ENCODE measurements at regions not wholly inside any gene's neighbourhood (a gene's known extent, or its start where the extent isn't known, plus 50 kb on each side); places are given as distances from the start of the nearest gene placed in this dataset.

- no peak for TF ChIP-seq CTCF (conservative IDR thresholded peaks at IDR 0.05 in 1 of 2, IDR thresholded peaks at IDR 0.05 in 1 of 2; ENCODE audit: low read depth in 1 of 2, low read length in 2 of 2)
- TF ChIP-seq EZH2 (IDR thresholded peaks at IDR 0.05; ENCODE audit: low read length, missing control alignments): no peak
Observed at GRCh38 chr14:66001356-66001755, 484.8 kb upstream of the CCDC196 start.

All from fibroblast of lung (primary cell).